HFF-Myc (cell line): ENCODE measurements at regions not wholly inside any gene's neighbourhood (a gene's known extent, or its start where the extent isn't known, plus 50 kb on each side); places are given as distances from the start of the nearest gene placed in this dataset.

ENCODE experiments used
- DNase-seq: peaks from one replicate; pipeline ENCODE4 v3.0.0-alpha.2; 2011; ENCODE audit warnings: low read depth; ENCODE audit errors: extremely low read depth
- H3K4me3 ChIP-seq: replicated peaks from 2 replicates; pipeline ENCODE4 v1.5.1; 2011; ENCODE audit warnings: low read depth, mild to moderate bottlenecking, control low read depth, low read length
- TF ChIP-seq, protein P1 (sequence below): IDR thresholded peaks from 2 replicates; pipeline ENCODE4 v1.5.1; 2012; ENCODE audit warnings: mild to moderate bottlenecking, low read depth, low read length, control low read depth; ENCODE audit errors: missing control alignments

GRCh38 chr3:110236976-110237610 lies 834.5 kb upstream of the NECTIN3 start:
- no peak overlapping the region for H3K4me3 ChIP-seq
- TF ChIP-seq, protein P1, sequence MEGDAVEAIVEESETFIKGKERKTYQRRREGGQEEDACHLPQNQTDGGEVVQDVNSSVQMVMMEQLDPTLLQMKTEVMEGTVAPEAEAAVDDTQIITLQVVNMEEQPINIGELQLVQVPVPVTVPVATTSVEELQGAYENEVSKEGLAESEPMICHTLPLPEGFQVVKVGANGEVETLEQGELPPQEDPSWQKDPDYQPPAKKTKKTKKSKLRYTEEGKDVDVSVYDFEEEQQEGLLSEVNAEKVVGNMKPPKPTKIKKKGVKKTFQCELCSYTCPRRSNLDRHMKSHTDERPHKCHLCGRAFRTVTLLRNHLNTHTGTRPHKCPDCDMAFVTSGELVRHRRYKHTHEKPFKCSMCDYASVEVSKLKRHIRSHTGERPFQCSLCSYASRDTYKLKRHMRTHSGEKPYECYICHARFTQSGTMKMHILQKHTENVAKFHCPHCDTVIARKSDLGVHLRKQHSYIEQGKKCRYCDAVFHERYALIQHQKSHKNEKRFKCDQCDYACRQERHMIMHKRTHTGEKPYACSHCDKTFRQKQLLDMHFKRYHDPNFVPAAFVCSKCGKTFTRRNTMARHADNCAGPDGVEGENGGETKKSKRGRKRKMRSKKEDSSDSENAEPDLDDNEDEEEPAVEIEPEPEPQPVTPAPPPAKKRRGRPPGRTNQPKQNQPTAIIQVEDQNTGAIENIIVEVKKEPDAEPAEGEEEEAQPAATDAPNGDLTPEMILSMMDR, result no peak
- no peak for DNase-seq

GRCh38 chr3:110243081-110243480 lies 828.5 kb upstream of the NECTIN3 start:
- DNase-seq, result peak; percentile 12
- H3K4me3 ChIP-seq, result no peak overlapping the region
- TF ChIP-seq, protein P1, result no peak

- DNase-seq, result no peak
- TF ChIP-seq, protein P1, result no peak
- H3K4me3 ChIP-seq, result no peak overlapping the region
Measured at GRCh38 chr3:110246796-110247376, 824.7 kb upstream of the NECTIN3 start.

DNA sequence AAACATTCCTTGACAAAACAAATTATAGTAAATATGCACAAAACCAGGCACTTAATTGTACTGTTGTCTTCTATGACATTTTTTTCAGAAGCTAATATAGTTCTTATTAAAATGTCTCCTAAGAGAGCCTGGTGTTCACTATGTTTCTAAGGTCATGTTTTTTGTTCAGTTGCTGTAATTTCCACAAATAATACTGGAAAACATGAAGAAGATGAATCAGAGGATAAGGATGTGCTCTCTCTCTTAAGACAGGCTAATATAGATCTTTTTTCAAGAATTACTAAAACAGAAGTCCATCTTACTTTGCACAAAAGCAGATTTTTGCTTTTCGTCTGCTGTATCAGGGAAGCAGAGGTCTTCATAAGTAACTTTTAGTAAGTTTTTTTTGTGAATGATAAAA lies 823.0 kb upstream of the NECTIN3 start:
- TF ChIP-seq, protein P1, result no peak
- no peak for DNase-seq
- H3K4me3 ChIP-seq, result no peak overlapping the region

- no peak overlapping the region for H3K4me3 ChIP-seq
- no peak for DNase-seq
- TF ChIP-seq, protein P1, result no peak
Measured at GRCh38 chr3:110253794-110254193, 817.8 kb upstream of the NECTIN3 start.

GRCh38 chr3:110254591-110254990 lies 817.0 kb upstream of the NECTIN3 start:
- TF ChIP-seq, protein P1, result no peak

More at GRCh38 chr3:110254591-110254990, 817.0 kb upstream of the NECTIN3 start:
- H3K4me3 ChIP-seq, result no peak overlapping the region
- no peak for DNase-seq
